Uterus (tissue), 3 donors: ENCODE measurements at regions not wholly inside any gene's neighbourhood (a gene's known extent, or its start where the extent isn't known, plus 50 kb on each side); places are given as distances from the start of the nearest gene placed in this dataset.
"Not testable (repeated sequence)": the region's sequence is repeated elsewhere in the genome, so short reads cannot be mapped to it uniquely, and the experiment has no call there.

ENCODE experiments used
- DNase-seq, 2 donors: peaks; one replicate each; pipeline ENCODE4 v3.0.0-alpha.2; 2019 to 2020
- H3K27ac ChIP-seq, 2 donors: fragments of 200-600 bp; sonication (generic); 1 replicate in 1 of 2; 2 replicates in 1 of 2; pipeline ENCODE4 v1.5.1; 2016 to 2018
- H3K27me3 ChIP-seq, 2 donors: fragments of 200-600 bp; sonication (generic); one replicate each; pipeline ENCODE4 v1.5.1; 2018 to 2019; ENCODE audit warnings: control low read depth in 1 of 2
- H3K36me3 ChIP-seq, 2 donors: fragments of 200-600 bp; sonication (generic); one replicate each; pipeline ENCODE4 v1.5.1; 2019; ENCODE audit warnings: control low read depth in 1 of 2
- H3K4me1 ChIP-seq, 2 donors: fragments of 200-600 bp; sonication (generic); one replicate each; pipeline ENCODE4 v1.5.1; 2018 to 2019; ENCODE audit warnings: control low read depth in 1 of 2
- H3K4me3 ChIP-seq, 2 donors: fragments of 200-600 bp; sonication (generic); 1 replicate in 1 of 2; 2 replicates in 1 of 2; pipeline ENCODE4 v1.5.1; 2018 to 2019; ENCODE audit warnings: mild to moderate bottlenecking in 1 of 2
- H3K9me3 ChIP-seq, 2 donors: fragments of 200-600 bp; sonication (generic); one replicate each; pipeline ENCODE4 v1.5.1; 2019; ENCODE audit warnings: control low read depth in 1 of 2
- CTCF ChIP-seq, 4 experiments: fragments of 200-600 bp in 2 of 4; fragments of 450-650 bp in 2 of 4; sonication (generic) in 2 of 4; IDR thresholded peaks; one replicate each; pipeline ENCODE4 v1.5.1; 2016 to 2019; ENCODE audit warnings: antibody characterized with exemption in 4 of 4, mild to moderate bottlenecking in 2 of 4, moderate library complexity in 1 of 4
- POLR2A ChIP-seq, 2 donors: fragments of 450-650 bp; IDR thresholded peaks; one replicate each; pipeline ENCODE4 v1.6.1; 2016; ENCODE audit warnings: antibody characterized with exemption in 2 of 2, mild to moderate bottlenecking in 1 of 2, moderate library complexity in 1 of 2
- intact Hi-C: fragments of 100-400 bp; cut with DNase I; formaldehyde crosslinking; loops from one replicate; pipeline ENCODE4 v1.15.1; 2023; ENCODE audit warnings: low total_unique reads
- donor health status: DM: yes; HTN: yes; CAD: no.

- Histone ChIP-seq H3K4me1 (no peaks in the 10 kb centered on the region), H3K36me3 (no peaks in the 10 kb centered on the region), H3K27me3 (no peaks in the 10 kb centered on the region), H3K27ac (no peak overlapping the region), H3K9me3 (no peaks in the 10 kb centered on the region), H3K4me3 (no peak overlapping the region)
- no peak for DNase-seq
- TF ChIP-seq POLR2A (IDR thresholded peaks at IDR 0.05) (no peak), CTCF (IDR thresholded peaks at IDR 0.05) (no peak)
- intact Hi-C loops, result no loop called here
These were observed 79.9 kb downstream of the TFAP2C start for GRCh38 chr20:56708991-56709390.

- intact Hi-C loops, result no loop called here
- Histone ChIP-seq H3K27ac (no peak overlapping the region), H3K9me3 (no peaks in the 10 kb centered on the region), H3K27me3 (no peaks in the 10 kb centered on the region), H3K4me3 (no peak overlapping the region), H3K36me3 (no peaks in the 10 kb centered on the region), H3K4me1 (no peaks in the 10 kb centered on the region)
- TF ChIP-seq CTCF (IDR thresholded peaks at IDR 0.05) (no peak), POLR2A (IDR thresholded peaks at IDR 0.05) (no peak)
- DNase-seq, result no peak
These were observed 81.0 kb downstream of the TFAP2C start for GRCh38 chr20:56710125-56710524.

- H3K27me3 ChIP-seq, H3K27ac ChIP-seq, H3K4me1 ChIP-seq, H3K36me3 ChIP-seq, intact Hi-C loops, H3K9me3 ChIP-seq, DNase-seq, H3K4me3 ChIP-seq: not testable (repeated sequence)
These were observed 81.5 kb downstream of the TFAP2C start for GRCh38 chr20:56710577-56710976.

GRCh38 chr20:56711018-56711417 is 81.9 kb downstream of the TFAP2C start:
- H3K27ac ChIP-seq, result no peak overlapping the region
- intact Hi-C loops, result no loop called here
- no peaks in the 10 kb centered on the region for H3K36me3 ChIP-seq
- no peak overlapping the region for H3K4me3 ChIP-seq
- no peak for DNase-seq
- H3K27me3 ChIP-seq, result no peaks in the 10 kb centered on the region
- H3K9me3 ChIP-seq, result no peaks in the 10 kb centered on the region
- H3K4me1 ChIP-seq, result no peaks in the 10 kb centered on the region
- TF ChIP-seq CTCF (IDR thresholded peaks at IDR 0.05) (no peak), POLR2A (IDR thresholded peaks at IDR 0.05) (no peak)

- no peaks in the 10 kb centered on the region for H3K27me3 ChIP-seq
- intact Hi-C loops, result no loop called here
These were observed 86.2 kb downstream of the TFAP2C start for GRCh38 chr20:56715309-56715708.

More at GRCh38 chr20:56715309-56715708, 86.2 kb downstream of the TFAP2C start:
- no peaks in the 10 kb centered on the region for H3K36me3 ChIP-seq
- no peaks in the 10 kb centered on the region for H3K4me1 ChIP-seq
- no peak overlapping the region for H3K4me3 ChIP-seq
- TF ChIP-seq CTCF (IDR thresholded peaks at IDR 0.05) (no peak), POLR2A (IDR thresholded peaks at IDR 0.05) (no peak)
- H3K27ac ChIP-seq, result no peak overlapping the region
- DNase-seq, result no peak
- H3K9me3 ChIP-seq, result no peaks in the 10 kb centered on the region
